DND-41 (cell line): ENCODE measurements at regions not wholly inside any gene's neighbourhood (a gene's known extent, or its start where the extent isn't known, plus 50 kb on each side); places are given as distances from the start of the nearest gene placed in this dataset.

Experiments
- ATAC-seq: fragments of 200-7000 bp; cut with Tn5 transposase; 3 replicates; pipeline ENCODE4 v1.9.1; 2021; ENCODE audit warnings: low read depth; ENCODE audit not compliant: insufficient read depth
- DNase-seq: peaks from one replicate; pipeline ENCODE4 v3.0.0-alpha.2; 2020
- H2AFZ ChIP-seq: 2 replicates; pipeline ENCODE4 v1.6.0; 2012; ENCODE audit warnings: low read depth, low read length
- H3K27ac ChIP-seq: 2 replicates; pipeline ENCODE4 v1.5.1; 2012; ENCODE audit warnings: low read length, inconsistent platforms
- H3K27me3 ChIP-seq: fragments of 200-600 bp; sonication (generic); 2 replicates; pipeline ENCODE4 v1.6.0; 2012; ENCODE audit warnings: low read length, mild to moderate bottlenecking, inconsistent platforms; ENCODE audit not compliant: insufficient read depth, poor library complexity
- H3K36me3 ChIP-seq: 2 replicates; pipeline ENCODE4 v1.5.1; 2012; ENCODE audit warnings: low read length, inconsistent platforms; ENCODE audit not compliant: insufficient read depth
- H3K4me1 ChIP-seq: 2 replicates; pipeline ENCODE4 v1.5.1; 2012; ENCODE audit warnings: mild to moderate bottlenecking, low read length; ENCODE audit not compliant: insufficient read depth
- H3K4me2 ChIP-seq: 2 replicates; pipeline ENCODE4 v1.6.0; 2012; ENCODE audit warnings: mild to moderate bottlenecking, moderate library complexity, low read length, inconsistent platforms; ENCODE audit not compliant: insufficient read depth
- H3K4me3 ChIP-seq, 2 experiments: fragments of 200-600 bp in 1 of 2; shearing (Covaris generic) in 1 of 2; 2 replicates each; pipeline ENCODE4 v1.5.1; 2012 to 2016; ENCODE audit warnings: inconsistent platforms in 2 of 2, low read length in 2 of 2, mild to moderate bottlenecking in 2 of 2, low read depth in 1 of 2, moderate library complexity in 1 of 2
- H3K79me2 ChIP-seq: 2 replicates; pipeline ENCODE4 v1.6.0; 2012; ENCODE audit warnings: low read length, inconsistent platforms; ENCODE audit not compliant: insufficient read depth
- H3K9ac ChIP-seq: 2 replicates; pipeline ENCODE4 v1.6.0; 2012; ENCODE audit warnings: low read depth, mild to moderate bottlenecking, inconsistent platforms, low read length, moderate library complexity
- H3K9me3 ChIP-seq: 2 replicates; pipeline ENCODE4 v1.5.1; 2012; ENCODE audit warnings: low read length, moderate library complexity, mild to moderate bottlenecking, inconsistent platforms; ENCODE audit not compliant: insufficient read depth, severe bottlenecking
- H4K20me1 ChIP-seq: 2 replicates; pipeline ENCODE4 v1.6.0; 2012; ENCODE audit warnings: low read length; ENCODE audit not compliant: insufficient read depth
- CTCF ChIP-seq: IDR thresholded peaks from 2 replicates; pipeline ENCODE4 v1.5.1; 2012; ENCODE audit warnings: borderline replicate concordance, low read length, moderate library complexity, mild to moderate bottlenecking; ENCODE audit not compliant: poor library complexity, severe bottlenecking; ENCODE audit errors: extremely low read depth
- EZH2 ChIP-seq: IDR thresholded peaks from 3 replicates; pipeline ENCODE4 v1.6.1; 2012; ENCODE audit warnings: borderline replicate concordance, low read depth, mild to moderate bottlenecking, moderate library complexity, low read length, inconsistent platforms; ENCODE audit not compliant: severe bottlenecking

GRCh38 chr11:134866215-134866614 lies 454.2 kb upstream of the B3GAT1 start:
- no peak overlapping the region for H3K4me3 ChIP-seq
- no peaks in the 10 kb centered on the region for H3K79me2 ChIP-seq
- H3K4me2 ChIP-seq, result no peak overlapping the region
- no peak overlapping the region for H3K27ac ChIP-seq
- no peaks in the 10 kb centered on the region for H3K9me3 ChIP-seq
- peaks cover 20% of the 10 kb centered on the region for H3K4me1 ChIP-seq
- DNase-seq (no peak), ATAC-seq (no peak)
- no peak overlapping the region for H2AFZ ChIP-seq
- no peaks in the 10 kb centered on the region for H3K27me3 ChIP-seq
- no peaks in the 10 kb centered on the region for H4K20me1 ChIP-seq
- H3K36me3 ChIP-seq, result no peaks in the 10 kb centered on the region
- H3K9ac ChIP-seq, result no peak overlapping the region
- TF ChIP-seq CTCF (no peak), EZH2 (no peak)

- Histone ChIP-seq H3K36me3 (no peaks in the 10 kb centered on the region), H3K27ac (no peak overlapping the region), H3K27me3 (no peaks in the 10 kb centered on the region), H3K79me2 (no peaks in the 10 kb centered on the region), H3K4me1 (peaks cover 20% of the 10 kb centered on the region), H3K9me3 (no peaks in the 10 kb centered on the region), H3K4me3 (no peak overlapping the region), H4K20me1 (no peaks in the 10 kb centered on the region), H3K4me2 (no peak overlapping the region), H3K9ac (no peak overlapping the region), H2AFZ (no peak overlapping the region)
- TF ChIP-seq CTCF (no peak), EZH2 (no peak)
- DNase-seq (no peak), ATAC-seq (no peak)
Measured at GRCh38 chr11:134864968-134865305, 452.9 kb upstream of the B3GAT1 start.

GRCh38 chr11:134864233-134864967 lies 452.4 kb upstream of the B3GAT1 start:
- Histone ChIP-seq H3K9ac (no peak overlapping the region), H3K36me3 (no peaks in the 10 kb centered on the region), H3K9me3 (no peaks in the 10 kb centered on the region), H2AFZ (no peak overlapping the region), H3K27ac (no peak overlapping the region), H4K20me1 (no peaks in the 10 kb centered on the region), H3K79me2 (no peaks in the 10 kb centered on the region), H3K27me3 (no peaks in the 10 kb centered on the region), H3K4me2 (no peak overlapping the region), H3K4me1 (peaks cover 20% of the 10 kb centered on the region), H3K4me3 (no peak overlapping the region)
- TF ChIP-seq EZH2, result no peak
- TF ChIP-seq CTCF, result no peak
- ATAC-seq (no peak), DNase-seq (no peak)
